ENCODE measurements at regions not wholly inside any gene's neighbourhood (a gene's known extent, or its start where the extent isn't known, plus 50 kb on each side); places are given as distances from the start of the nearest gene placed in this dataset.

- no peak for DNase-seq
Observed at GRCh38 chr6:97621111-97621510, 338.1 kb upstream of the MMS22L start.

- peak; percentile 63 for DNase-seq
Observed at GRCh38 chr6:97626671-97627441, 343.8 kb upstream of the MMS22L start.

GRCh38 chr6:97629180-97629579, 346.2 kb upstream of the MMS22L start:
- no peak for DNase-seq

GRCh38 chr6:97630604-97631003, 347.6 kb upstream of the MMS22L start:
- DNase-seq = no peak

- DNase-seq = no peak
Observed at GRCh38 chr6:97632341-97632740, 349.3 kb upstream of the MMS22L start.

GRCh38 chr6:97639702-97640101, 356.7 kb upstream of the MMS22L start:
- no peak for DNase-seq

- no peak for DNase-seq
Observed at GRCh38 chr6:97644353-97644752, 361.3 kb upstream of the MMS22L start.

GRCh38 chr6:97645757-97646156, 362.7 kb upstream of the MMS22L start:
- DNase-seq = no peak

GRCh38 chr6:97653076-97653475, 370.1 kb upstream of the MMS22L start:
- no peak for DNase-seq

- DNase-seq = no peak
Observed at GRCh38 chr6:97653517-97653916, 370.5 kb upstream of the MMS22L start.

- DNase-seq = no peak
Observed at GRCh38 chr6:97654674-97655073, 371.7 kb upstream of the MMS22L start.

GRCh38 chr6:97656236-97656635, 373.2 kb upstream of the MMS22L start:
- peak; percentile 19 for DNase-seq

- no peak for DNase-seq
Observed at GRCh38 chr6:97656706-97657350, 373.8 kb upstream of the MMS22L start.

- DNase-seq = no peak
Observed at GRCh38 chr6:97658090-97658489, 375.1 kb upstream of the MMS22L start.

- DNase-seq = no peak
Observed at GRCh38 chr6:97663252-97663651, 380.2 kb upstream of the MMS22L start.

- no peak for DNase-seq
Observed at GRCh38 chr6:97665446-97665845, 382.4 kb upstream of the MMS22L start.

GRCh38 chr6:97666889-97667288, 383.9 kb upstream of the MMS22L start:
- no peak for DNase-seq

- DNase-seq = peak; percentile 45
Observed at GRCh38 chr6:97668716-97669115, 385.7 kb upstream of the MMS22L start.

GRCh38 chr6:97669191-97670031, 386.4 kb upstream of the MMS22L start:
- peak; percentile 71 for DNase-seq

- no peak for DNase-seq
Observed at GRCh38 chr6:97674802-97675201, 391.8 kb upstream of the MMS22L start.

- DNase-seq = no peak
Observed at GRCh38 chr6:97677626-97678025, 394.6 kb upstream of the MMS22L start.

- no peak for DNase-seq
Observed at GRCh38 chr6:97687916-97688315, 404.9 kb upstream of the MMS22L start.

GRCh38 chr6:97689078-97689754, 406.2 kb upstream of the MMS22L start:
- no peak for DNase-seq
